Neural crest cell (in vitro differentiated cells): ENCODE measurements at regions not wholly inside any gene's neighbourhood (a gene's known extent, or its start where the extent isn't known, plus 50 kb on each side); places are given as distances from the start of the nearest gene placed in this dataset.

Source experiments
- DNase-seq: peaks from one replicate; pipeline ENCODE4 v3.0.0; 2021; ENCODE audit warnings: low read depth, mixed read lengths, low spot score
- H3K27ac Mint-ChIP-seq: one replicate; pipeline ENCODE4 v1.8.0; 2021; ENCODE audit warnings: mild to moderate bottlenecking, mixed read lengths; ENCODE audit not compliant: unreplicated experiment
- H3K27me3 Mint-ChIP-seq: 2 replicates; pipeline ENCODE4 v1.8.0; 2021; ENCODE audit warnings: low read depth, mild to moderate bottlenecking, mixed read lengths
- H3K36me3 Mint-ChIP-seq: 2 replicates; pipeline ENCODE4 v1.8.0; 2021; ENCODE audit warnings: low read depth, mild to moderate bottlenecking, mixed read lengths
- H3K4me1 Mint-ChIP-seq: 2 replicates; pipeline ENCODE4 v1.8.0; 2021; ENCODE audit warnings: mixed read lengths
- H3K4me3 Mint-ChIP-seq: one replicate; pipeline ENCODE4 v1.8.0; 2021; ENCODE audit warnings: mild to moderate bottlenecking, mixed read lengths
- H3K9me3 Mint-ChIP-seq: 2 replicates; pipeline ENCODE4 v1.8.0; 2021; ENCODE audit warnings: mixed read lengths
- CTCF ChIP-seq: fragments of 200-600 bp; sonication (generic); conservative IDR thresholded peaks from 2 replicates; pipeline ENCODE4 v1.5.0; 2021; ENCODE audit warnings: antibody characterized with exemption, mild to moderate bottlenecking

- H3K4me3 Mint-ChIP-seq = no peak overlapping the region
- DNase-seq = no peak
- H3K36me3 Mint-ChIP-seq = no peaks in the 10 kb centered on the region
- H3K9me3 Mint-ChIP-seq = no peaks in the 10 kb centered on the region
- TF ChIP-seq CTCF = no peak
- no peak overlapping the region for H3K27ac Mint-ChIP-seq
- no peaks in the 10 kb centered on the region for H3K27me3 Mint-ChIP-seq
- H3K4me1 Mint-ChIP-seq = no peaks in the 10 kb centered on the region
Measured at GRCh38 chr3:177881351-177881750, 654.9 kb upstream of the KCNMB2 start.

GRCh38 chr3:177882124-177882648, 654.0 kb upstream of the KCNMB2 start:
- Mint-ChIP-seq H3K27ac (no peak overlapping the region), H3K36me3 (no peaks in the 10 kb centered on the region), H3K4me3 (no peak overlapping the region), H3K27me3 (no peaks in the 10 kb centered on the region), H3K4me1 (no peaks in the 10 kb centered on the region), H3K9me3 (no peaks in the 10 kb centered on the region)
- DNase-seq = no peak
- no peak for TF ChIP-seq CTCF

GRCh38 chr3:177883091-177883490, 653.1 kb upstream of the KCNMB2 start:
- no peak for DNase-seq
- no peaks in the 10 kb centered on the region for H3K9me3 Mint-ChIP-seq
- no peaks in the 10 kb centered on the region for H3K36me3 Mint-ChIP-seq
- no peak for TF ChIP-seq CTCF
- H3K4me1 Mint-ChIP-seq = no peaks in the 10 kb centered on the region
- no peaks in the 10 kb centered on the region for H3K27me3 Mint-ChIP-seq
- no peak overlapping the region for H3K4me3 Mint-ChIP-seq
- no peak overlapping the region for H3K27ac Mint-ChIP-seq

- no peak for TF ChIP-seq CTCF
- Mint-ChIP-seq H3K4me1 (peaks cover 5% of the 10 kb centered on the region), H3K36me3 (no peaks in the 10 kb centered on the region), H3K27ac (no peak overlapping the region), H3K4me3 (no peak overlapping the region), H3K27me3 (no peaks in the 10 kb centered on the region), H3K9me3 (no peaks in the 10 kb centered on the region)
- DNase-seq = no peak
Measured at GRCh38 chr3:177883957-177884356, 652.3 kb upstream of the KCNMB2 start.

- H3K36me3 Mint-ChIP-seq = no peaks in the 10 kb centered on the region
- no peak overlapping the region for H3K4me3 Mint-ChIP-seq
- TF ChIP-seq CTCF = no peak
- H3K4me1 Mint-ChIP-seq = peaks cover 15% of the 10 kb centered on the region
- H3K9me3 Mint-ChIP-seq = peaks cover 4% of the 10 kb centered on the region
- no peak for DNase-seq
- H3K27me3 Mint-ChIP-seq = no peaks in the 10 kb centered on the region
- H3K27ac Mint-ChIP-seq = no peak overlapping the region
Measured at GRCh38 chr3:177885063-177885462, 651.2 kb upstream of the KCNMB2 start.

GRCh38 chr3:177886501-177886900, 649.7 kb upstream of the KCNMB2 start:
- Mint-ChIP-seq H3K27ac (no peak overlapping the region), H3K36me3 (no peaks in the 10 kb centered on the region), H3K27me3 (no peaks in the 10 kb centered on the region), H3K4me3 (no peak overlapping the region), H3K4me1 (peaks cover 21% of the 10 kb centered on the region), H3K9me3 (peaks cover 4% of the 10 kb centered on the region)
- no peak for TF ChIP-seq CTCF
- no peak for DNase-seq
